Adrenal gland (tissue), 9 donors: ENCODE measurements at regions not wholly inside any gene's neighbourhood (a gene's known extent, or its start where the extent isn't known, plus 50 kb on each side); places are given as distances from the start of the nearest gene placed in this dataset.

ENCODE experiments used
- DNase-seq, 7 donors: peaks; one replicate each; pipeline ENCODE4 v3.0.0-alpha.2; 2019 to 2020
- H3K27ac ChIP-seq, 5 donors: fragments of 200-600 bp; sonication (generic) in 4 of 5; 1 replicate in 3 of 5; 2 replicates in 2 of 5; pipeline versions ENCODE4 v1.5.1 to v1.8.0; 2016 to 2020; ENCODE audit warnings: mild to moderate bottlenecking in 1 of 5
- H3K27me3 ChIP-seq: fragments of 200-600 bp; 2 replicates; pipeline ENCODE4 v1.8.0; 2021
- H3K36me3 ChIP-seq, 2 donors: fragments of 200-600 bp; replicated peaks in 1 of 2; 1 replicate in 1 of 2; 2 replicates in 1 of 2; pipeline versions ENCODE4 v1.5.1 to v1.8.0; 2018 to 2022
- H3K4me1 ChIP-seq, 2 donors: fragments of 200-600 bp; replicated peaks in 1 of 2; 1 replicate in 1 of 2; 2 replicates in 1 of 2; pipeline versions ENCODE4 v1.5.1 to v1.8.0; 2018 to 2021
- H3K4me3 ChIP-seq, 4 donors: fragments of 200-600 bp; sonication (generic) in 3 of 4; one replicate each; pipeline ENCODE4 v1.5.1; 2016 to 2018
- H3K9me3 ChIP-seq, 3 donors: fragments of 200-600 bp; sonication (generic) in 1 of 3; replicated peaks in 1 of 3; 1 replicate in 2 of 3; 2 replicates in 1 of 3; pipeline versions ENCODE4 v1.5.1 to v1.8.0; 2016 to 2021
- POLR2A ChIP-seq, 2 donors: fragments of 450-650 bp; IDR thresholded peaks; one replicate each; pipeline ENCODE4 v1.6.1; 2017; ENCODE audit warnings: antibody characterized with exemption in 2 of 2, mild to moderate bottlenecking in 2 of 2, moderate library complexity in 1 of 2
- WGBS, 4 donors: extraction: QIAGEN DNeasy Blood & Tissue Kit in 2 of 4; methylation state at CpG; one replicate each; pipeline versions ENCODE4 v1.1.5 to v1.1.7; 2013 to 2017; 5-methylcytosine and 5-hydroxymethylcytosine counted together
- intact Hi-C, 2 donors: fragments of 100-400 bp; cut with DNase I; formaldehyde crosslinking; loops; one replicate each; pipeline versions ENCODE4 v1.14.1 to v1.15.0; 2022 to 2023
- TF ChIP-seq, protein P1 (sequence below), 6 experiments: fragments of 450-650 bp in 4 of 6; fragments of 200-600 bp in 2 of 6; sonication (generic) in 1 of 6; IDR thresholded peaks; 1 replicate in 5 of 6; 2 replicates in 1 of 6; pipeline versions ENCODE4 v1.5.1 to v1.8.0; 2016 to 2021; ENCODE audit warnings: antibody characterized with exemption in 6 of 6, mild to moderate bottlenecking in 2 of 6, moderate library complexity in 1 of 6
- donor health status: healthy with polysubstance abuse.
- donor health status: Bipolar disorder and iron deficiency.
- donor health status: DM: yes; HTN: yes; CAD: no.
- donor health status: DM: no; HTN: no; CAD: no.
- donor health status: DM: no; HTN: no; CAD: no.

DNA sequence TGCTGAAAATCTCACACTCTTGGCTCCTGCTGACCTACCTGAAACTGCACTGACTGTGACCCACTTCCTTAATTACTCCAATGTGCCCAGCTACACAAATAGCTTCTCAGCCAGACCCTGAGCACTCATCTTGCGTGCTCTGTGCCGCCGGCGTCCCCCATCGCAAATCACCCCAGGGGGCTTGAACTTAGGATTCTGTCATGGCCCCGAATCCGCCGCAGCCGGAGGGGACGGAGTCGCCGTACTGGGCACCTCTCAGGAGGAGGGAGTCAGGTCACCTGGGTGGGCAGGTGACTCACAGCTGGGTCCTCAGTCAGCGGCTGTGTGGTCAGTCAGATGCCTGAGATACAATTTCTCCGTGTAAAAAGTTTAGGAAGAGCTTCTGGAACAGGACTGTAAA lies 804.9 kb upstream of the SALL3 start:
- H3K9me3 ChIP-seq = no peaks in the 10 kb centered on the region
- TF ChIP-seq, protein P1, sequence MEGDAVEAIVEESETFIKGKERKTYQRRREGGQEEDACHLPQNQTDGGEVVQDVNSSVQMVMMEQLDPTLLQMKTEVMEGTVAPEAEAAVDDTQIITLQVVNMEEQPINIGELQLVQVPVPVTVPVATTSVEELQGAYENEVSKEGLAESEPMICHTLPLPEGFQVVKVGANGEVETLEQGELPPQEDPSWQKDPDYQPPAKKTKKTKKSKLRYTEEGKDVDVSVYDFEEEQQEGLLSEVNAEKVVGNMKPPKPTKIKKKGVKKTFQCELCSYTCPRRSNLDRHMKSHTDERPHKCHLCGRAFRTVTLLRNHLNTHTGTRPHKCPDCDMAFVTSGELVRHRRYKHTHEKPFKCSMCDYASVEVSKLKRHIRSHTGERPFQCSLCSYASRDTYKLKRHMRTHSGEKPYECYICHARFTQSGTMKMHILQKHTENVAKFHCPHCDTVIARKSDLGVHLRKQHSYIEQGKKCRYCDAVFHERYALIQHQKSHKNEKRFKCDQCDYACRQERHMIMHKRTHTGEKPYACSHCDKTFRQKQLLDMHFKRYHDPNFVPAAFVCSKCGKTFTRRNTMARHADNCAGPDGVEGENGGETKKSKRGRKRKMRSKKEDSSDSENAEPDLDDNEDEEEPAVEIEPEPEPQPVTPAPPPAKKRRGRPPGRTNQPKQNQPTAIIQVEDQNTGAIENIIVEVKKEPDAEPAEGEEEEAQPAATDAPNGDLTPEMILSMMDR (IDR thresholded peaks at IDR 0.05) = no peak
- TF ChIP-seq POLR2A (IDR thresholded peaks at IDR 0.05) = no peak
- H3K27ac ChIP-seq = no peak overlapping the region
- H3K27me3 ChIP-seq = no peaks in the 10 kb centered on the region
- no peaks in the 10 kb centered on the region for H3K4me1 ChIP-seq
- no peak overlapping the region for H3K4me3 ChIP-seq
- 80 to 89% (median 86%) methylated on average over 9 to 14 of the region's 14 CpGs for WGBS, 4 donors
- intact Hi-C loops = no loop called here
- DNase-seq = no peak
- H3K36me3 ChIP-seq = no peaks in the 10 kb centered on the region

DNA sequence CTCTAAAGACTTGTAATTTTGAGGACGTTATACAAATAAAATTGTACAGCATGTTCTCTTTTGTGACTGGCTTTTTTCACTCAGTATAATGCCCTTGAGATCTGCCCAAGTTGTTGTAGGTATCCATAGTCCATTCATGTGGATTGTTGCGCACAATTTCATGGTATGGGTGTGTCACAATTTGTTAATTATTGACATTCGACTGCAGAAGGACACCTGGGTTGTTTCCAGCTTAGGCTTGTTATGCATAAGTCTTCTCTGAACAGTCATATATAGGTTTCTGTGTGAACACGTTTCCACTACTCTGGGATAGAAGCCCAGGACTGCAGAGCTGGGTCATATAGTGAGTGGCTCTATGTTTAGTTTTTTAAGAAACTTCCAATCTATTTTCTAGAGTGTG lies 800.8 kb upstream of the SALL3 start:
- Histone ChIP-seq H3K27ac (no peak overlapping the region), H3K27me3 (no peaks in the 10 kb centered on the region), H3K36me3 (no peaks in the 10 kb centered on the region), H3K9me3 (peaks cover 0 to 6% (median 0%) of the 10 kb centered on the region in 3 donors), H3K4me3 (no peak overlapping the region), H3K4me1 (no peaks in the 10 kb centered on the region)
- intact Hi-C loops = no loop called here
- WGBS, 4 donors = 72 to 81% (median 75%) methylated on average over 4 of the region's 4 CpGs
- TF ChIP-seq, protein P1 (IDR thresholded peaks at IDR 0.05) = no peak
- no peak for TF ChIP-seq POLR2A (IDR thresholded peaks at IDR 0.05)
- no peak for DNase-seq

DNA sequence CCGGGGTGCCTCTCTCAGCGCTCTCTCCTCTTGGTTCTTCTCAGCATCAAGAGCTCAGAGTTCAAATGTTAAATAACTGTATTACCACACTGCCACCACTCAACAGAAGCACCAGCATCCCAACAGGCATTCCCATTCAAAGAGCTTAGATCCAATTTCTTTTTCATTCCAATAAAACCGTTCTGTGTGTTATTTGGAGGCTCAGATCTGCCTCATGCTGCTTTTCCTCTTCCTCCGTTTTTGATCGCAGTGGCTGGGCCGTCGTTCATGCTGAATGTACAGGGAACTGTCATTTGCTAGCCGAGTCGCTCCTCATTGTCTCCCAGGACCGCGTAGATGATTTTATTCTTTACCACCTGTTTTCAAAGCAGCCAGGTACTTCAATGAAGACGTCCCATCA lies 798.9 kb upstream of the SALL3 start:
- no peaks in the 10 kb centered on the region for H3K4me1 ChIP-seq
- TF ChIP-seq, protein P1 (IDR thresholded peaks at IDR 0.05) = no peak
- TF ChIP-seq POLR2A (IDR thresholded peaks at IDR 0.05) = no peak
- no peak overlapping the region for H3K27ac ChIP-seq
- no peak for DNase-seq
- no peak overlapping the region for H3K4me3 ChIP-seq
- no peaks in the 10 kb centered on the region for H3K27me3 ChIP-seq
- intact Hi-C loops = no loop called here
- WGBS, 4 donors = 73 to 76% (median 75%) methylated on average over 12 of the region's 12 CpGs
- peaks cover 0 to 10% (median 0%) of the 10 kb centered on the region in 3 donors for H3K9me3 ChIP-seq
- no peaks in the 10 kb centered on the region for H3K36me3 ChIP-seq

DNA sequence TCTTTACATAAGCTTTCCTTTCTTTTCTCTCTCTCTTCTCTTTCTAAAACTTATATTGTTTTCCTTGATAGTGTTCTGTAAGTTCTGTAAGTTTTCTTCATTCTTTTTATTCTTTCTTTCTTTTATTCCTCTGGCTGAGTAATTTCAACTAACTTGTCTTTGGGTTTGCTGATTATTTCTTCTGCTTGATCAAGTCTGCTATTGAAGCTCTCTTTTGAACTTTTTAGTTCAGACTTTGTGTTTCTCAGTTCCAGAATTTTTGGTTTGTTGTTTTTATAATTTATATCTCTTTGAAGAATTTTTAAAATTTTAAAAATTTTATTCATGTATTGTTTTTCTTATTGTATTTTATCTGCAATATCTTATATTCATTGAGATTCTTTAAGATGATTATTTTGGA lies 795.8 kb upstream of the SALL3 start:
- H3K9me3 ChIP-seq = peaks cover 0 to 10% (median 0%) of the 10 kb centered on the region in 3 donors
- TF ChIP-seq, protein P1 (IDR thresholded peaks at IDR 0.05) = no peak
- TF ChIP-seq POLR2A (IDR thresholded peaks at IDR 0.05) = no peak
- no peak for DNase-seq
- H3K36me3 ChIP-seq = no peaks in the 10 kb centered on the region
- intact Hi-C loops = no loop called here
- no peak overlapping the region for H3K27ac ChIP-seq
- no peaks in the 10 kb centered on the region for H3K4me1 ChIP-seq
- H3K4me3 ChIP-seq = no peak overlapping the region
- H3K27me3 ChIP-seq = no peaks in the 10 kb centered on the region
